ENCODE measurements at regions not wholly inside any gene's neighbourhood (a gene's known extent, or its start where the extent isn't known, plus 50 kb on each side); places are given as distances from the start of the nearest gene placed in this dataset.

GRCh38 chr6:54010340-54011276 is 100.6 kb upstream of the MLIP start:
- no peak for DNase-seq (ENCODE audit: low spot score)

DNA sequence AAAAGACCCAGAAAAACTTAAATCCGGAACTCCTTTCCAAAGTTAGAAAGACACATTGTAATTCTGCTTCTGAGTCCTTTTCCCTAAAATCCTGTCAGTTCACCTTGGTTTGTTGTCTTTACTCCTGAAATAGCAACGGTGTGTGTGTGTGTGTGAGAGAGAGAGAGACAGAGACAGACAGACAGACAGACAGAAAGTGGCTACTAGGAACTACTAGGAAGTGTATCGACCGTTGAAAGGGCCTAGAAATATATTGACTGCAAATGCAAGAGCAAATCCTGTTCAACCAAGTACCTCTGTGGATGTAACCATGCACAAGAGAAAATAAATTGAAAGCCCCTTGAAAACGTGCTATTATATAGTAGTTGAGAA is 100.0 kb upstream of the MLIP start:
- DNase-seq (ENCODE audit: low spot score), result no peak

GRCh38 chr6:54013966-54014365 is 97.3 kb upstream of the MLIP start:
- DNase-seq (ENCODE audit: low spot score), result no peak

- DNase-seq (ENCODE audit: low spot score), result no peak
These were observed 96.8 kb upstream of the MLIP start for GRCh38 chr6:54014440-54014839.

- DNase-seq (ENCODE audit: low spot score), result no peak
These were observed 93.4 kb upstream of the MLIP start for GRCh38 chr6:54017877-54018276.

- no peak for DNase-seq (ENCODE audit: low spot score)
These were observed 92.5 kb upstream of the MLIP start for GRCh38 chr6:54018722-54019121.

GRCh38 chr6:54019860-54020259 is 91.4 kb upstream of the MLIP start:
- DNase-seq (ENCODE audit: low spot score), result no peak

DNA sequence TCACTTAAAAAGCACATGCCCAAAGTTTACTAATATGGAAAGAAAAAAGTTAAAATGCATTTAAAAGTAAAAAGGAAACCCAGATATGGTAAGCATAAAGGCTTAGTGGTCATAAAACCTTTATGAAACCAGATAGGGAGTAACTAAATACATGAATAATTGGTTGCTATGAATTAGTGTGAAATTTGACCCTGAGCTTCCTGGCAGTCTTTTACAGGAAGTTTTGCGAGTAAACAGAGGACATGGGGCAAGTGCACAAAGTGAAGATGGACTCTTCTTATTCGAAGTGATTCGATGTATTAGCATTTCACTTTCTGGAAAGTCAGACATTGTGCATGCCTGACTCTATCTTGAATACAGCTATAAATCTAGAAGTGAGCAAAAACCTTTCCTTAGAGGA is 90.9 kb upstream of the MLIP start:
- no peak for DNase-seq (ENCODE audit: low spot score)

DNA sequence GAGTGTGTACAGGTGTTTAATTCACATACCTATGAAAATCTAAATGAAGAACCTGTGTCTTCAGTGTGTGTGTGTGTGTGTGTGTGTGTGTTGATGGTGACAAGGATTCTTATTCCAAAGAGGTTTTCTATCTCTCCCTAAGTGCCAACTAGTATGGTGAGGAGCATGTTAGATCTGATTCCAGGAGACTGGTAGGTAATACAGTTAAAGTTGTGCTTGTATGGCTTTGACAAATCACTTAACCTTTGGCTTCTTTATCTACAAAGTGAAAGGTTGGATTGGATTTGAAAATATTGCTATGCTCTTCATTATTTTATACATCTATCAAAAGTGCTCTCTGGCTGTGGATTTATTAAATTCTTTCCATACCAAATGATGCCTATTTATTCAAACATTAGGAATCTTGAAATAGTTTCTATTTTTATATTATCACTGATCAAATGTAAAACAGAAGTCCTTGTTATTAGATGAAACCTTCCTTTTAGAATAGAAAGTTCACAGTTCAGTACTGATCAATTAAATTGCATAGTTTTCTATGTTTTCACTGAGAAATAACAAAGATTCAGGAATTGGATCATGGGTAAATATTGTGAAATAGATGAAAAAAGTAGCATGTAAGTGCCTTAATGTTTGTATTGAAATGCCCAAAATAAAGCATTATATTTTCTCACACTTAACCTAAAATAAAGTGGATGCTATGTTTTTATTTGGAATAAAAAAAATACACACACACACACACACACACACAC is 84.4 kb upstream of the MLIP start:
- no peak for DNase-seq (ENCODE audit: low spot score)

DNA sequence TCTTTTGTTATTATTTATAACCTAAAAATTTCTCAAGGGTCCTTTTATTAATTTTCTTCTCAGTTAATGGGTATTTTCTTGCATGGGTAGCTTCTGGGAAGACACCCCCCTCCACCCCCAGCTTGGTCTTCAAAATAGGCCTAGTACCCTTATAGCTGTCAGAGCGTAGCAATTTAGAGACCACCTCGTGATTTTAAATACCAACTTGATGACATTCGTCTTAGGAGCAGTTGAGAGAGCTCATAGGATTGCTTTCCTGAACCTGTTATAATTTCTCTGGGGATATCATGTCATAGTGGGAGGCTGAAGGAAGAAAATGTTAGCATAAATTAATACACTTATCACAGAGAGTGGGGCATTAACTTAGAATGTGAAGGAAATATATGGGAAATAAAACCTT is 83.1 kb upstream of the MLIP start:
- no peak for DNase-seq (ENCODE audit: low spot score)

DNA sequence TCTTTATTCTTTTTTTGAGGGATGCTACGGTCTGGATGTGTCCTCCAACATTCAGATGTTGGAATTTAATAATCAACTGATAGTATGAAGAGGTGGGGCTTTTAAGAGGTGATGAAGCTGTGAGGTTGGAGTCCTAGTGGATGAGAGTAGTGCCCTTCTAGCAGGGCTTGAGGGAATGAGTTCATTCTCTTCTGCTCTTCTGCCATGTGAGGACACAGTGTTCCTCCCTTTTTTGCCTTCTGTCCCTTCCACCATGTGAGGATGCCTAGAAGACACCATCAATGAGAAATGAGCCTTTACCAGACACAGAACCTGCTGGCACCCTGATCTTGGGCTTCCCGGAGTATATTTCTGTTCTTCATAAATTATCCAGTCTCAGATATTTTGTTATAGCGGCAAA is 82.1 kb upstream of the MLIP start:
- no peak for DNase-seq (ENCODE audit: low spot score)

DNA sequence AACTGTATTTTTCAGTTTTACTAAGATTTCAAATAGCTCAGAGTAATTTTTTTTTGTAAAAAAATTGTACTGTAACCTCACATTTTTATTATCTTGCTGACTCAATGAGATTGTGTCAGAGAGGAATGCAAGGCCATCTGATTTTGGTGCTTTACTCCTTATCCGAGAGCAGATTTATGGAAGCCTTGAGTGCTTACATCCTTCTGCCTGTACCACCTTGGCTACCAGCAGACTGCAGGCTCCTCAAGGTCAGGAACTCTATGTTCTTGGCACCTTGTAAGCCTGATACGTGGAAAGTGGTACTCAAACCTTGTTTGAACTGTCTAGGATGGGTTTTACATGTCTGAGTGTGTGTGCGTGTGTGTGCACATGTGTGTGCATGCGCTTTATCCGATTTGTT is 80.1 kb upstream of the MLIP start:
- DNase-seq (ENCODE audit: low spot score), result no peak

DNA sequence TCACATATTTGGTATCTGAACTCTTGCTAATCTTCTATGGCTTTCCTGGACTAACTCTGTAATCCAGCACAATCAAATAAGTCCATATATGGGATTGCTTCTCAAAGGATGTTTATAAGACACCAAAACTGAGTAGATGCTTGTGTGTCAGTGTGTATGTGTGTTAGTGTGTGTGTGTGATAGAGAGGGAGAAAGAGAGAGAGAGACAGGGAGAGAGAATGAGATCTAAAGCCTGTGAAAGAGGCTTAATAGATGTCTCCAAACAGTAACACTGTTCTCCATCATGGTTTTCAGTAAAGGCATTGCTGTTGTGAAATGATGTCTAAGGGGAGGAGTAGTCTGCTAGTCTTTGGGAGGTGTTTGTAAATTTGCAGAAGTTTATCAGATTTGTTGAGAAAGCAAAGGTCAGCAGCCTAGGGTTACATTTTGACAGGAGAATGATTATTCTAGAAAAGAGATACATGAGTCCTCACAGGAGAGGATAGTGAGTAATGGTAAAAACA is 73.9 kb upstream of the MLIP start:
- no peak for DNase-seq (ENCODE audit: low spot score)

GRCh38 chr6:54040545-54040944 is 70.7 kb upstream of the MLIP start:
- no peak for DNase-seq (ENCODE audit: low spot score)

DNA sequence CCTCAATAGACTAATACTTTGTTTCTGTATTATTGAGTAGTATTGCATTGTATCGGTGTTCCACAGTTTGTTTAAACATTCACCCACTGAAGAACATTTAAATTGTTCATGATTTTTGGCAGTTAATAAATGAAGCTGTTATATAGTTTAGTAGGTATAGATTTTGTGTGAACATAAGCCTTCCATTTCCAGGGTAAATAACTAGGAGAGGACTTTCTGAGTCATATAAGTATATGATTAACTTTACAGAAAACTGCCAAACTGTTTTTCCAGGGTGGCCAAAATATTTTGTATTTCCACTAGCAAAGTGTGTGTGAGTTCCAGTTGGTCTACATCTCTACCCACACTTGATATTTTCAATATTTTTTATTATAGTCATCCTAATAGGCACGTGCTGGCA is 70.0 kb upstream of the MLIP start:
- DNase-seq (ENCODE audit: low spot score), result no peak

GRCh38 chr6:54043360-54043759 is 67.9 kb upstream of the MLIP start:
- no peak for DNase-seq (ENCODE audit: low spot score)

DNA sequence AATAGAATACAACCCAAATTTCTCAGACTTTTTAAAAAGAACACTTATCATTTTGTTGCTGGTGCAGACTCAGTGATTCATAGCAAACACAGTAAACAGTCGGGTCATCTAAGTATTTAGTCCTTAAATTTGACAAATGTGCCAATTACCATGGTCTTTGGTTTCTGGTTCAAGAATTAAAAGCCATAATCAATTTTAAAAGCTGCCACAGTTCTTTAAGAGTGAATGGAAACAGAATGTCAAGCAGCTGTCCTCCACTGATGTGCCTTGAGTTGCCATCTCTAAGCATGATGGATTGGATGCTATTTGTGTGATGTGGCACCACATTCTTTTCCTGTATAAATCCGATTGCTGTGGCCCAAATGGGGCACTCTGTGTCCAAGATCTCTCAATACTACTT is 67.2 kb upstream of the MLIP start:
- DNase-seq (ENCODE audit: low spot score), result no peak

- DNase-seq (ENCODE audit: low spot score), result no peak
These were observed 62.5 kb upstream of the MLIP start for GRCh38 chr6:54048782-54049181.

GRCh38 chr6:54050750-54051149 is 60.5 kb upstream of the MLIP start:
- DNase-seq (ENCODE audit: low spot score), result no peak

GRCh38 chr6:54053881-54054391 is 57.3 kb upstream of the MLIP start:
- DNase-seq (ENCODE audit: low spot score), result peak; percentile 1

DNA sequence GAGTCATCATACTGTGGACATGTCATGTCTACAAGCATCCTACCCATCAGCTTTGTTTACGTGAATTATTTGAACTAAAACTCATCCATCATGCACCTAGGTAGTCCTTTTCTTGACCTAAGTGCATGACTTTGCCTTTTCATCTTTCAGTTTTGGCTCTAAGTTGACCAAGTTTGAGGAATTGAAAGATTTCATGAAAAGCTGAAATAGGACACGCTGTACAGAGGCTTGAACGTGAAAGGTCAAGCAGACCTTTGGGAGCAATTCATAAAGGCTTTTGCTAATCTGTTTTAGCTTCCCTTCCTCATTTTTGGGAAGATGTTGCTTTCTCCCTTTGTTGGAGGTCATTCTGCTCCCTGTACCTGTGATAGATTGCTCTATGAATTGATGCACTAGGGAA is 55.1 kb upstream of the MLIP start:
- DNase-seq (ENCODE audit: low spot score), result no peak

DNA sequence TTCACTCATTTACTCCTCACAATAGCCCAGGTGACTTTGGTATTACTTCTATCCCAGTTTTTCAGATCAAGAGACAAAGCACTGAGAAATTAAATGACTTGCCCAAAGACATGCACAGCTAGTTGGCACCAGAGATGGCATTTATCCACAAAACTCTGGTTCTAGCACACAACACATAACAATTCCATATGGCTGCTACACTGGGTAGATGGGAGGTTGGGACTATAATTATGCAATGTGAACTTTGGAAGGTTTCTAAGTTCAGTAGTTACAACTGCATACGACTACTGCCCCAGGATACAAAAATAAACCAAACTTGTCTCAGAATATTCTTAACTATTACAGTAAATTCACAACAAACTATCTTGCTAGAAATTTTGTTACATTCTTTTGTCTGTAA is 54.2 kb upstream of the MLIP start:
- DNase-seq (ENCODE audit: low spot score), result no peak

GRCh38 chr6:54058236-54058635 is 53.0 kb upstream of the MLIP start:
- no peak for DNase-seq (ENCODE audit: low spot score)

Data from globus pallidus (tissue), 1 donor.